GM21390 (cell line): ENCODE measurements at regions not wholly inside any gene's neighbourhood (a gene's known extent, or its start where the extent isn't known, plus 50 kb on each side); places are given as distances from the start of the nearest gene placed in this dataset.
"Not testable (repeated sequence)": the region's sequence is repeated elsewhere in the genome, so short reads cannot be mapped to it uniquely, and the experiment has no call there.

Source experiments
- ATAC-seq: cut with Tn5 transposase; IDR thresholded peaks from one replicate; pipeline ENCODE4 v1.9.1; 2021; ENCODE audit not compliant: unreplicated experiment

DNA sequence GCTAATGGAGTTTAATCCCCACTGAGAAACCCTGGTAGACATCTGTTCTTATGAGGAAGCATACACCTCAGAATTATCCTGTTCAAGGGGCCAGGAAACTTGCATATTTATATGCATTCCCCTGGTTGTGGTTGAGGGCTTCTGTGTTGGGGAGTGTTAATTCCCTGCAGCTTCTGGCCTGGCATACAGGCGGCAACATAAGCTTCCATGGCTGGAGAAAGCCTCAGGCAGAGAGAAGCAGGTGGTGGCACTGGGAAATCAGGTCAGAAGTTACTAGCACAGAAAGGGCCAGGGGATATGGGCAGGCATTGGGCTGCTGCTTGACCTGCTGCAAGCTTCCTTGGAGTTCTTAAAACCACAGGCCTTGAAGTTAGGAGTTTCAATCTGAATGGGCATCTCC lies 166.1 kb upstream of the SEMA6A start:
- ATAC-seq = no peak

DNA sequence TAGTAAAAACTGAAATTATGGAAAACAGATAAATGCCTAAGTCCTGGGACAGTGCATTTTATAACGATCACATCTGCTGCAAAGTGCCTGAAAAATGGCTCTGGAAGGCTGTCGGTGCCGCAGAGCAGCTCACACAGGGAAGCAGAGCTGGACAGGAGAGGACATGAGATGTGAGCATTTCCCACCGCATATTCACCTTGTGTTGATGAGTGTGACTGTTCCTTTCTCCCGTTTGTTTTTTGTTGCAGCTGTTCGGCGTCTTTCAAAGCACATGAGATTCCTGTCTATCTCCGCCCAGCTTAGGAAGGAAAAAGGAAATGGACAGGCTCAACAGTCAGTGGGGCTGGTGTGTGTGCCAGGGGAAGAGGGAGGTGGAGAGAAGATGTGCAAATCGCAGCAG lies 164.9 kb upstream of the SEMA6A start:
- ATAC-seq = no peak

DNA sequence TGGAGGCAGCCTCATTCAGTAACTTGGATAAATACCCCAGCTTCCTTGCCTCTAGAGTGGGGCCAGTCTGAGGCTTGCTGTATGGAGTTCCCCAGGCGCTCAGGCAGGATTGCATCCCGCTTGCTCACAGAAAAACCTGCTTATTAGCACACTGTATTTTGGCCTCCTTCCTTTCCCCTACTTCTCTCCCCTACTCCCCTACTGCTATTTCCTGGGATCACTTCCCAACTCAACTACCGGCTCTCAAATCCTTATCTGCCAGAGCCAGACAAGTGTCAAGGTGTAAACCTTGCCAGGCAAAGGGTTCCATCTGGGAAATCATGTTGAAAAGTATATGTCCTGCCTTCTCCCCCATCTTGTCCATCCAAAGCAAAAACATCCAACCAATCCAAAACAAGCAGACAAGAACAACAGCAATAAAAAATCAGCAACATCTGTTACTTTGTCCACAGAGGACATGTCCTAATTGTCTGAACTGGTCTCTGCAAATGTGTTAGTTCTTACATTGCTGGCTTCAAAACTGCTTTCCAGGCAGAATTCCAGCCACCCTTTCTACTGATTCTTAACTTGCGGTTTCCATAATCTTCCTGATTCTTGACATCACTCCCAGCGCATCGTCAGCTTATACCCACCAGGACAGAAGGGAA lies 164.1 kb upstream of the SEMA6A start:
- ATAC-seq = no peak

DNA sequence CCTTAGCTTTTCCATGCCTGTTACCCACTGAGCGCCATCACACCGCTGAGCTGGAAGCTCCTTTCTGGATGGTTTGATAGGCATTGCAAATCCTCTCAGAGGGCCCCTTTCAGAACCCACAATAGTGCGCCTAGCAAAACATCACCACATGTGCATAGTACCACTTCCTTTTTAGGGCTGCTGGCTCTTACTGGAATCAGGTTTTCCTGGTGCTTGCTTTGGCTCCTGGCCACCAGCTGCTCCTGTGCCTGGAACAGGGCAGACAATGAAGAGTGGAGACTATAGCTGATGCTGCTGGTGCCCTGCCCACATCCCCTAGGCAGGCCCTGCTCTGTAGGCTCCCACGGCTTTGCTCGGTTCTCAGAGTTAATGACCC lies 163.6 kb upstream of the SEMA6A start:
- no peak for ATAC-seq

DNA sequence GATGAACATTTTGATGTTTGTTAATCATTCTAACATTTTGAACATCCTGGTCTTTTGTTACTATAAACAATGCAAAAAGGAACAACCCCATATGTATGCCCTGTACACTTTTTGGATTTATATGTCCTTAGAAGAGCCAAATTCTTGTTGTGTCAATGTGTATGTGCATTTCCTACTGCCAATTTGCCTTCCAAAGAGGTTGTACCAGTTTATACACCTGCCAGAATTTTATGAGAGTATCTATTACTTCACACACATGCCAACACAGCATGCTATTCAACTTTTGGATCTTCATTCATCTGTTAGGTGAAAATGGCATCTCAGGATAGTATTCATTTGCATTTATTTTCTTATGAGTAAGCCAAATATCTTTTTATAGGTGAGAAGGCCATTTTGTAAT lies 162.0 kb upstream of the SEMA6A start:
- ATAC-seq = no peak

DNA sequence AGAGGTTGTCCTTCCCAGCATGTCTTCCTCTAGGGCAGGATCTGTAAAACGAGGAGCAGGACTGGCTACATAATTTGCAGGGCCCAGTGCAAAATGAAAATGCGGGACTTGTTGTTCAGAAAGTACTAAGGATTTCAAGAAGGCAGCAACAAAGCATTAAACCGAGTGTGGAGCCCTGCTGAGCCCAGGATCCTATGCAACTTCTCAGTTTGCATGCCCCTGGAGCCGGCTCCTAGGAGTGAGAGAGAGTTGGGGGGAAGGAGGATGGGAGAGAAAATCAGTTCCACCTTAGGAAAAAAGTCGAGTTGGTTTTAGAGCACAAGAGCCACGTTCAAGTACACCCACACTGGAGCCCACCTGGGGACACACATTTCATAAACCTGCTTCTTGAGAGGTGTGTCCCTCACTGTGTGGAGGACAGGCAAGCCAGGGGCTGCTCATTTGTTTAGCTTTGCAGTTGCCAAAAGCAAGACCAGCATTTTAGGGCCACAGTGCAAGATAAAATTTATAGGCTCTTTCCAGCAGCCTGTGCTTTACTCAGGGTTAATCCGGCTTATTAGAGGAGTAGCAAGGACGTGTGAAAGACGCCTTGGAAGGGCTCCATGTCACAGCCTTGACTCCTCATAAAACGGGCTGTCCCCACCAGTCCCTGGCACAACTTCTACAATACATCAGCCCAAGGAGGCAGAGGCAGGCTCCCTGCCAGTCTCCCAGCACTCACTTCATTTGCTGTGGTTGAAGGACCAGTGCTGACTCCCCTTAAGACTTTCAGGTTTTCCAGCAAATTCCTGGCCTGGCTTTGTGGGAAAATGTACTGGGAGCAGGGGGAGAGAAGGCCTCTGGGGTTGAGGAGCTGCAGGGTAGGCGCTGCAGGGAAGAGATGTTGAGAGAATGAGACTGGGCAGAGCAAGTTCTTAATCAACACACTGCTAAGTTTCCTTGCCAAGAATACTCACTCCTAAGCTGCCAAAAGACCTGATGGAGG lies 159.7 kb upstream of the SEMA6A start:
- ATAC-seq = no peak

DNA sequence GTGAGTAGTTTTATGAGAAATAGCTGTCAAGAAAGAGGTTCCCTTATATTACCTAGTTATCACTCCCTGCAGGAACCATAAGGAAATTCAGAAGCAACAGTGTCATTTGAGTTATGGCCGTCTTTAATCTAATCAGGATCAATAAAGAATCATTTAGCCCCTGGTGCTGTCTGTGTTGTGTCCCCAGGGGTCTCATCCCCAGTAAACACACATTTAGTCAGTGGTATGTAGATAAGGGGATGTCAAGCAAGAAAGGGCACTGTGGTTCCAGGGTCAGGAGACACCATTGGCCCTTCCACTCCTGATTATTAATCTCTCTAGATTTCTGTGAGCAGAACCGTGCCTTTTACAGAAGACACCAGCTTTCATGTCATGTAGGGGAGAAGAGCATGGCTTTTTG lies 158.0 kb upstream of the SEMA6A start:
- ATAC-seq = no peak

DNA sequence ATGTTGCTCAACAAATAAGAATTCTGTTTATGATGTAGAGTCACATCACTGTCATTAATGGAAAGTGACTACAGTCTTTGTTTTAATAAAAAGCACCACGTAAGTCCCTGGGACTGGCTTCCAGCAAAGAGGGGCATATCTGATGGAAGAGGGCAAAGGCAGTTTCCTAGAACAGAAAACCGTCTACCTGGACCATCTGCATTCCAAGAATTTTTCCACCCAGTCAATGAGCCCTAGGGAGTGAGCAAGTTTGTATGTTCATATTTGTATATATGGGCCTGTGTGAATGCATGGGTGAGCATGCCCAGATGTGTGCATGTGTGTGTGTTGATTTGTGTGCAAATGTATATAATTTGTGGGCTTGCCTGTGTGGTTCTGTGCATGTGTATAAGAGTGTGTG lies 156.8 kb upstream of the SEMA6A start:
- ATAC-seq = no peak

DNA sequence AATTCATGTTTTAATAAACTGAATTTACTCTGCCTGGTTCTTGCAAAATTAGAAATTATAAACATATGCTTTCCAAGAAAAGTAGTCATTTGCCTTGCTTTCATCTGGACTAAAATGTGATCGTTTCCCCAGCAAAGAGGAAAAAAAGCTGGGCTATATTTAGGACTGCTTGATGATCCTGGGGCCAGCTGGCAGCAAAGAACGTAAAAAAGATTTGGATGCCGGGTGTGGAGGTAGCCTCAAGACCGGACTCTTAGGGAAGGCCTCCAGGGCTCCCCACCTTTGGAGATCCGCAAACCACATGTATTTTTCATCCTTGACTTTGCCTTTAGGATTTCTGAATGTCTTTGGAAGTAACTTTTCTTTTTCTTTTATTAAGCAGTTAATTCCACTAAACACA lies 156.1 kb upstream of the SEMA6A start:
- ATAC-seq = no peak

DNA sequence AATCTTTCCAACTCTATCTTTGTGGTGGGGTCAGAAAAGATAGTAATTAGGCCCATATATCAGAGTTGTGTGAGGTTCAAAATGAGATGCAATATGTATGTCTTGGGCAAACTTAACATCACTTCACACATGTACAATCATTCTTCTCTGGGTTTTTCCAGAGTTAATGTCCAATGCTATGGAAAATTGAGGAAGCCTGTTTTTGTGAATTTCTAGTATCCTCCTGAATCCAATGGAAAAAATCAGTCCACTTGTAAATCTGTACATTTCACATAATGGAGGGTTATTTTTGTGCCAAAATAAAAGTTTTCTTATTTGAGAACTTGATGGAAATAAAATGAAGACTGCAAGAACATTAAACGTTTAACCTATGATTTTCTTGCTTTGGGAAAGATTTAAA lies 155.6 kb upstream of the SEMA6A start:
- no peak for ATAC-seq

DNA sequence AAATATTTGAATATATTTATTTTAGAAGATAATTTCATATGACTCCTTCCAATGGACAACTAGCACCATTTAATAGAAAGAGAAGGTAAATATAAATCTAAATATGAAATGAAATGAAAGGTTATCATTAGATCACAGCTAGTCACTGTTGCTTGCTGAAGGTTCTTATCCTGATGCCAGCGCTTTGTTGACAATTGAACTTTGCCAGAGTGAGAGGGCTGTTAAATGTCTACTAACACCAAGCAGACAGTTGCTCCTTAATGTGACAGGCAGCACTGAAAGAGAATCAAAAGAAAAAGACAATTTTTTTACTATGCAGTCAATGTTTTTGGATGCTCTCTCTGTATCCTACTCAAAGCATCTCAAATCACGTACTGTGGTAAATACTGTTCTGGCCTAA lies 152.6 kb upstream of the SEMA6A start:
- ATAC-seq = no peak

DNA sequence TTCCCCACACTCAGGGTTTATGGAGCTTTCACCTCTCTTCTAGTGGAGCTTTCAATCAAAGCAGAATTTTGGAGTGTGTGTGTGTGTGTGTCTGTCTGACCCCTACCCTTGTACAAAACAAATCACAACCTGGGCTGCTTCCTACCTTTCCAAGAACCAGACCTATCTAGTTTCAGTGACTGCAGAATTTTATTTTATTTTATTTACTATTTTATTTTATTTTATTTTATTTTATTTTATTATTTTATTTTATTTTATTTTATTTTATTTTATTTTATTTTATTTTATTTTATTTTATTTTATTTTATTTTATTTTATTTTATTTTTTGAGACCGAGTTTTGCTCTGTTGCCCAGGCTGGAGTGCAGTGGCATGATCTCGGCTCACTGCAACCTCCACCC lies 151.6 kb upstream of the SEMA6A start:
- ATAC-seq = not testable (repeated sequence)

DNA sequence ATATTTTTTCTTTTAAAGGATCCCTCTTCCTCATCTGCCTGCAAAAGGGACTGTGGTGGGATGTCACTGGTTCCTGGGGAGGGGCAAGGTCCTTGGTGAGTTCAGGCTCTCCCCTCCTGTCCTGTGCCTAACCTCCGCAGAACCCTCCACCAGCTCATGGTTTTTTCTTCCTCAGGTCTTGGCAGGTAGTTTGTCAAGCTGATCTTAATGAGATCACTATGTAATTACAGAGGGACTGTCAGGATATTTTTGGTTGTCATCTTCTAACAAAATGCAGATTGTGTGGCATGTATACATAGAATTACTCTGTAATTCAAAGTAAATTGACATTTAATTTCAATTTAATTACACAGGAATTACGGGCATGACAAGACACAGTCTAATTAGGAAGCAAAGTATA lies 150.3 kb upstream of the SEMA6A start:
- no peak for ATAC-seq

DNA sequence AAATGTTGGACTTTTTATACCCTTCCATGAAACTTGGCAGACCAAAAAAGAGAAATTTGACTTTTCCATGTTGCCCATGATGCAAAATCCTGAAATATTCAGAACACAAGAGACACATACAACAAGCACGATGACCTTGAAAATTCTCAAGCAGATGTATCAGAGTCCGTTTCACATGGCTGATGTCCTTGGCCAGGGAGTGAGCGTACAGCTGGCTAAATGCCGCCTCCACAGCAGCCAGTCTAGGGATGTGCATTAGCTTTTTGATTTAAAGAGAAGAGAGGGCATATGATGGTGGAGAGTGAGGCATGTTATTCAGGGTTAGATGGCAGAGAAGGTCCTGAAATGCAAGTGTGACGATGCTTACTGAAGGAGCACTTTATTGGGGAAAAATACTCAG lies 148.0 kb upstream of the SEMA6A start:
- ATAC-seq = no peak

DNA sequence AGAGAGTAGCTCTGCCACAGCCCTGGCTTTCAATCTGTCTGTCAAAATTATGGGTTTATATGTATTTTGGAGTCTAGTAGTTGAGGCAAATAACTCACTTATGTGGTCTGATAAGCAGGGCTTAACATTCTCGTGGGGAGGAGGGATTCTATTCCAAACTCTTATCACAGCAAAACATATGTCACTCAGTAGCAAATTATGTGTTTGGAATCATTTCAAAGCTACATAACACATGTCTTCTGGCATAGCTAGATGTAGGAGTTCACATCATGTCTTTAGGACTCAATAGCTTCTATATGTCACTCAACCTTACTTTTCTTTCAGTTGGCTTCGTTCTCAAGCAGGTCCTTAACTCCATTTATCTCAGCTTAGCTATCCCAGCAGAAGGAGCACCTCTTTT lies 144.5 kb upstream of the SEMA6A start:
- no peak for ATAC-seq

DNA sequence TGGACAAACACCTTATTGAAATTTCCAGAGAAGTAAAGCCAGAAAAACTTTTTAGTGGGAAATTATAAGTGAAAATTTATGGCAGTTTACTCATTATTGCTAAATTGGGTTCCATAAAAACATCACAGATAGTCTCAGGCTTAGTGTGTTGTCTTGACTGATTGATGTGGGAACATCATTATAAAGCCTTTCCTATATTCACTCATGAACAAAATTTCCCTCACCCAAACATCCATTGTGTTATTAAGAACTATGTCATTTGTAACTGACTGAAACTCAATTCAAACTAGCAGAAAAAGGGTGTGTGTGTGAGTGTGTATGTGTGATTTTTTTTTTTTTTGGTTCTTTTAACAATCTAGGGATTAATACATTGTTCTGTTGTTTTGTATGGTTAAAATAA lies 143.7 kb upstream of the SEMA6A start:
- no peak for ATAC-seq

DNA sequence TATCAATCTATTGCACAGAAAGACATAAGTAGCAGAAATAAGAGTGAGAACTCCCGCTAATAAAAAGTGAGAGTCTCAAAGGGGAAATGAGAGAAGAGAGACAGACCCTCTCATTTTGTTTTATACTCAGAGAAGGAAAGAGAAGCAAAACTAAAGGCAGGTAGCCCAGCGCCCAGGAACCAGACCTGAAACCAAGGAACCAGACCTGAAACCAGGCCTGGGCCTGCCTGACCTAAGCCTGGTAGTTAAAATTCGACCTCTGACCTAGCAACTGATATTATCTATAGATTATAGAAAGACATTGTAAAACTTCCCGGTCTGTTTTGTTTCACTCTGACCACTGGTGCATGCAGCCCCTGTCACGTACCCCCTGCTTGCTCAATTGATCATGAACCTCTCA lies 134.5 kb upstream of the SEMA6A start:
- ATAC-seq = peak; percentile 61

DNA sequence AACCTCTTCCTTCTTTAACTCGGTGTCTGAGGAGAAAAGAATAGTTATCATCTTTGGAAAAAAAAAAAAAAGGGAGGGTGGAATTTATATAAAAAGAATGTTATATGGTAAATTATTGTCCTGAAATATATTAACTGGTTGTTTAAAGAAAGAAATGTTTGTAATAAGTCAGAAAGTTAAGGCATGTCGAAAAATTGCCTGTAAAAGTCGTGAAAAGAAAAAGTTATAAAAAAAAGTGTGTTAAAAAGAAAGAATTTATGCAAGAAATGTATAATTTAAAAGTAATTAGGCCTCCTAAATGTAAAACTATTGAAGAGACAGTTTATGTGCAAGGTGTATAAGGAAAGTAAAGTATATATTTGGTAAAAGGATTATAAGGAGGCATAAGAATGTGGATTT lies 130.5 kb upstream of the SEMA6A start:
- ATAC-seq = not testable (repeated sequence)

DNA sequence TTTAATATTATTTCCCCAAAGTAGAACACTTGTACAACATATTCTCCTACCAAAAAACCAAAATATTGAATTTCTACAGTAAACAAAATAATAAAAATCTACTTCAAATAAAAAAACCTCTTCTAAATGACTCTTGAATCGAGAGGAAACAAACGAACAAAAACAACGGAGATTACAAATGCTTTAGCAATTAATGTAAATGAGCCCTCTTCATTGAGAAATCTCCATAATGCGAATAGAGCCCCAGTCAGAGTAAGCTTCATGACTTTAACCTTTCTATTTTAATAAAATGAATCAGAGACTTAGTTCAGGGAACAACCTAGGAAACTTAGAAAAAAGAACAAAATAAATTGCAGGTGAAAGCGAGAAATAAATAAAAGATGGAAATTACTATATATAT lies 129.3 kb upstream of the SEMA6A start:
- no peak for ATAC-seq

DNA sequence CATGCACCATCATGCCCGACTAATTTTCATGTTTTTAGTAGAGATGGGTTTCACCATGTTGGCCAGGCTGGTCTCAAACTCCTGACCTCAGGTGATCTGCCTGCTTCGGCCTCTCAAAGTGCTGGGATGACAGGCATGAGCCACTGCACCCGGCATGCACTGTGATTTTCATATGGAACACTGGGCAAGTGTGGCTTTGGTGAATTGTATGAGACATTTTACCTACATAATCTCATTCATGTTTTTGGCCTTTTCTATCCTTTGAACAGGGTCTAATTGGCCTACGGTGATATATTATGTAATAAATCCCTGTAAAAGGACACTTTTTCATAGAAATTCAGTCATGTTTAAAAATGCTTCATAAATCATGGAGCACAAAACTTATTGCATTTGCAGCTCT lies 128.7 kb upstream of the SEMA6A start:
- no peak for ATAC-seq

DNA sequence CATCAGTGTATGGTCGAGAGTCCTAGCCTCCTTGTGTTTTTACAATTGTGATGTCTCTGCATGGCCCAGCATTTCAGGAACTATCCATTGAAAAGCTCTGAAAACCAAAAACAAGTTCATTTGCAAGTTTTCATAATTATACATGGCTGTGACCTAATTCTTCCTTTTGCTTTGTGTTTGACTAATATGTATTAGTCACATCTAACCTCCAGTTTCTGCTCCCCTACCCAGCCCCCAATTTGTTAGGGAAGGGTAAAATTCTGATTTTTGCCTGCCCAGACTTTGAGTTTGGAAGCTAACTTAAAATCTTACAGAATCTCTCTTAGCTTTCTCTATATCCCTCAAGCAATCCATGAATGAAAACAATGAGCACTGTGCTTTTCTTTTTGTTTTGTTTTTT lies 128.2 kb upstream of the SEMA6A start:
- ATAC-seq = peak; percentile 51

DNA sequence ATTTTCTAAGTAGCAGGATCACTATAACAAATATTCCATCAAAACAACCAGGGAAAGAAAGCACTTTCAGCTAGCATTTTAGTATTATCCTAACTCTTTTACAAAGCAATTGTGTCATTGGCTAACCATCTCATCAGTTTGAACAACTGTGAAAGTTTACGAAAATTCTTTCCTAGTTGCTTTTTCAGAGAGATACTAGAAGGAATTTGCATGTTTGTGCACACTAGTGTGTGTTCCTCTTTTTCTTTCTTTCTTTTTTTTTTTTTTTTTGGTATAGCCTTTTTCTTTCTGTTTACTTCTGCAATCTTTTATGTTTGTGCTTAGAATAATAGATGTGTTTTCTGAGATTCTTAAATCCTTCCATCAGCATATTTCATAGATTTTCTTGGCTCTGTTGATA lies 124.7 kb upstream of the SEMA6A start:
- ATAC-seq = no peak

DNA sequence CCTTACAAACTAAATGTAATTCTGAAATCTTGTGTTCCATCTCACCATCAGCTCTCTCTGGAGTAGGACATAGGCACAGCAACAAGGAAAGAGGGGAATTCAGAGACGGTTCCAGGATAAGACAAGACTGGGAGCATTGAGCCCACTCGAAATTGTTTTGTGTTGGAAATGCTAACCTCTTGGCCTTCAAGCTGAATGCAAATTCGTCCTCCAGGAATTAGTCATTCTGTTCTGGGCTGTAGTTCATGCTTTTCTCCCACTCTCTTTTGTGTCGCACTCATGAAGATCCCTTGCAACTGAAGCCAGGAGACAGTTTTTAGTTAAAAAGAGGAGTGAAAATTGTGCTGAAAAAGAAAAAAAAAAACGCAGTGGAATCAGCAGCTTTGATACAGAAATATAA lies 121.7 kb upstream of the SEMA6A start:
- peak; percentile 63 for ATAC-seq
